NCI-H2196 treated with DMSO at 0.1 percent for 48 hours (cell line): ENCODE measurements at regions not wholly inside any gene's neighbourhood (a gene's known extent, or its start where the extent isn't known, plus 50 kb on each side); places are given as distances from the start of the nearest gene placed in this dataset.
"Not testable (repeated sequence)": the region's sequence is repeated elsewhere in the genome, so short reads cannot be mapped to it uniquely, and the experiment has no call there.

Experiments used
- DNase-seq: peaks from one replicate; lab custom pipeline; 2025; ENCODE audit not compliant: unreplicated experiment; lab: John Stamatoyannopoulos, UW

- no peak for DNase-seq
Observed at GRCh38 chr4:128458816-128459215, 171.2 kb upstream of the PGRMC2 start.

GRCh38 chr4:128457726-128458125 lies 170.1 kb upstream of the PGRMC2 start:
- DNase-seq: no peak

GRCh38 chr4:128456171-128456570 lies 168.6 kb upstream of the PGRMC2 start:
- no peak for DNase-seq

GRCh38 chr4:128455480-128455879 lies 167.9 kb upstream of the PGRMC2 start:
- no peak for DNase-seq

- no peak for DNase-seq
Observed at GRCh38 chr4:128454881-128455280, 167.3 kb upstream of the PGRMC2 start.

- DNase-seq: peak; percentile 42
Observed at GRCh38 chr4:128454281-128454871, 166.8 kb upstream of the PGRMC2 start.

GRCh38 chr4:128452415-128452814 lies 164.8 kb upstream of the PGRMC2 start:
- peak; percentile 7 for DNase-seq

- DNase-seq: no peak
Observed at GRCh38 chr4:128451270-128451905, 163.8 kb upstream of the PGRMC2 start.

GRCh38 chr4:128450326-128451120 lies 162.9 kb upstream of the PGRMC2 start:
- no peak for DNase-seq

- no peak for DNase-seq
Observed at GRCh38 chr4:128449251-128449650, 161.6 kb upstream of the PGRMC2 start.

GRCh38 chr4:128444544-128445302 lies 157.1 kb upstream of the PGRMC2 start:
- DNase-seq: no peak

- DNase-seq: no peak
Observed at GRCh38 chr4:128440923-128441322, 153.3 kb upstream of the PGRMC2 start.

GRCh38 chr4:128437023-128437422 lies 149.4 kb upstream of the PGRMC2 start:
- not testable (repeated sequence) for DNase-seq

- DNase-seq: not testable (repeated sequence)
Observed at GRCh38 chr4:128429023-128429613, 141.5 kb upstream of the PGRMC2 start.

GRCh38 chr4:128428397-128428796 lies 140.8 kb upstream of the PGRMC2 start:
- DNase-seq: no peak

- DNase-seq: peak; percentile 49
Observed at GRCh38 chr4:128427832-128428366, 140.3 kb upstream of the PGRMC2 start.

GRCh38 chr4:128424527-128425497 lies 137.2 kb upstream of the PGRMC2 start:
- DNase-seq: no peak

- DNase-seq: not testable (repeated sequence)
Observed at GRCh38 chr4:128422296-128422695, 134.7 kb upstream of the PGRMC2 start.

- no peak for DNase-seq
Observed at GRCh38 chr4:128416921-128417320, 129.3 kb upstream of the PGRMC2 start.

GRCh38 chr4:128410037-128410436 lies 122.4 kb upstream of the PGRMC2 start:
- DNase-seq: no peak
